Endothelial cell of umbilical vein (primary cell): ENCODE measurements at regions not wholly inside any gene's neighbourhood (a gene's known extent, or its start where the extent isn't known, plus 50 kb on each side); places are given as distances from the start of the nearest gene placed in this dataset.

Experiments
- BruUV-seq: library from RNA; stranded (reverse); fragments of 400-500 nt; replicated peaks from 2 replicates; lab custom pipeline; 2021; lab: Mats Ljungman, UMichigan
- CTCF ChIA-PET: fragments of 300-600, 350-600 bp; sonication (Branson Sonifier 250); formaldehyde crosslinking; loops from one replicate; lab custom pipeline; 2021; ENCODE audit warnings: antibody characterized with exemption, inconsistent platforms; lab: Charles Lee
- POLR2A ChIA-PET: fragments of 300-600, 350-600 bp; sonication (Branson Sonifier 250); formaldehyde crosslinking; loops from one replicate; lab custom pipeline; 2021; ENCODE audit warnings: antibody characterized with exemption, inconsistent platforms; lab: Charles Lee
- DNase-seq: peaks from one replicate; pipeline ENCODE4 v3.0.0-alpha.2; 2011; ENCODE audit warnings: low read depth, low spot score
- FAIRE-seq: peaks from 2 replicates; lab custom pipeline; 2011; peaks lifted over from hg19 to GRCh38; lab: Jason Lieb, UNC
- H2AFZ ChIP-seq: 2 replicates; pipeline ENCODE4 v1.6.0; 2012; ENCODE audit warnings: low read depth, low read length, control low read depth, inconsistent platforms
- H3K27ac ChIP-seq: 2 replicates; pipeline ENCODE4 v1.5.1; 2011; ENCODE audit warnings: low read depth, mild to moderate bottlenecking, control low read depth, low read length, moderate library complexity; ENCODE audit not compliant: insufficient read depth
- H3K27me3 ChIP-seq, 2 experiments: 2 replicates each; pipeline versions ENCODE4 v1.6.0 to v1.6.1; 2011; ENCODE audit warnings: low read length in 2 of 2, mixed read lengths in 1 of 2; ENCODE audit not compliant: control insufficient read depth in 2 of 2, insufficient read depth in 2 of 2
- H3K36me3 ChIP-seq, 2 experiments: 2 replicates in 1 of 2; 3 replicates in 1 of 2; pipeline ENCODE4 v1.5.1; 2011; ENCODE audit warnings: low read length in 2 of 2, mild to moderate bottlenecking in 1 of 2, moderate library complexity in 1 of 2; ENCODE audit not compliant: control insufficient read depth in 2 of 2, insufficient read depth in 2 of 2; ENCODE audit errors: extremely low read depth in 1 of 2
- H3K4me1 ChIP-seq: 3 replicates; pipeline ENCODE4 v1.5.1; 2011; ENCODE audit warnings: mild to moderate bottlenecking, low read length; ENCODE audit not compliant: control insufficient read depth, insufficient read depth; ENCODE audit errors: extremely low read depth
- H3K4me2 ChIP-seq: 2 replicates; pipeline ENCODE4 v1.6.1; 2011; ENCODE audit warnings: low read length, control low read depth, mixed read lengths; ENCODE audit not compliant: insufficient read depth
- H3K4me3 ChIP-seq, 3 experiments: fragments of 200-600 bp in 1 of 3; sonication (generic), shearing (Covaris generic) in 1 of 3; replicated peaks in 1 of 3; 2 replicates each; pipeline ENCODE4 v1.5.1; 2011 to 2016; ENCODE audit warnings: control low read depth in 3 of 3, low read length in 3 of 3, mild to moderate bottlenecking in 2 of 3, inconsistent platforms in 1 of 3, low read depth in 1 of 3, moderate library complexity in 1 of 3; ENCODE audit not compliant: insufficient read depth in 1 of 3
- H3K79me2 ChIP-seq: 2 replicates; pipeline ENCODE4 v1.6.0; 2012; ENCODE audit warnings: low read length, inconsistent platforms; ENCODE audit not compliant: control insufficient read depth, insufficient read depth
- H3K9ac ChIP-seq: replicated peaks from 2 replicates; pipeline ENCODE3; 2011; ENCODE audit warnings: low read length, control low read depth; ENCODE audit not compliant: insufficient read depth; ENCODE audit errors: extremely low read depth
- H3K9me1 ChIP-seq: replicated peaks from 3 replicates; pipeline ENCODE4 v1.6.0; 2011; ENCODE audit warnings: mild to moderate bottlenecking, low read length; ENCODE audit not compliant: control insufficient read depth, insufficient read depth; ENCODE audit errors: extremely low read depth
- H3K9me3 ChIP-seq: replicated peaks from 2 replicates; pipeline ENCODE4 v1.5.1; 2012; ENCODE audit warnings: low read length, inconsistent platforms; ENCODE audit not compliant: control insufficient read depth, insufficient read depth
- H4K20me1 ChIP-seq: replicated peaks from 2 replicates; pipeline ENCODE3; 2011; ENCODE audit warnings: mild to moderate bottlenecking, low read length; ENCODE audit not compliant: control insufficient read depth, insufficient read depth; ENCODE audit errors: extremely low read depth
- EZH2 ChIP-seq: IDR thresholded peaks from 2 replicates; pipeline ENCODE4 v1.6.1; 2012; ENCODE audit warnings: borderline replicate concordance, low read depth, mild to moderate bottlenecking, moderate library complexity, low read length, inconsistent platforms; ENCODE audit not compliant: severe bottlenecking
- FOS ChIP-seq: IDR thresholded peaks from 2 replicates; pipeline ENCODE4 v1.6.1; 2011; ENCODE audit warnings: mild to moderate bottlenecking, low read length, moderate library complexity, borderline replicate concordance; ENCODE audit not compliant: insufficient read depth
- GATA2 ChIP-seq: IDR thresholded peaks from 2 replicates; pipeline ENCODE4 v1.7.0; 2011; ENCODE audit warnings: low read depth, mild to moderate bottlenecking, moderate library complexity, mixed read lengths, low read length; ENCODE audit not compliant: insufficient read length, insufficient read depth
- JUN ChIP-seq: IDR thresholded peaks from 2 replicates; pipeline ENCODE4 v1.6.1; 2011; ENCODE audit warnings: borderline replicate concordance, low read depth; ENCODE audit not compliant: insufficient read length, insufficient read depth
- MYC ChIP-seq: IDR thresholded peaks from one replicate; pipeline ENCODE4 v1.6.1; 2011; ENCODE audit warnings: mild to moderate bottlenecking, low read depth, low read length
- POLR2A ChIP-seq: IDR thresholded peaks from 2 replicates; pipeline ENCODE4 v1.6.1; 2012; ENCODE audit warnings: low read depth, mild to moderate bottlenecking, control low read depth, low read length
- POLR2AphosphoS5 ChIP-seq: IDR thresholded peaks from 2 replicates; pipeline ENCODE4 v1.6.1; 2012; ENCODE audit warnings: low read depth, mild to moderate bottlenecking, control low read depth, low read length, moderate library complexity; ENCODE audit not compliant: insufficient read depth
- dilution Hi-C: fragments of 300-500 bp; cut with MboI; formaldehyde crosslinking; loops from one replicate; pipeline ENCODE4 v1.15.0; 2019; ENCODE audit warnings: low sequenced_read_pairs; ENCODE audit not compliant: extremely low pct_ligation_motif_present
- intact Hi-C: fragments of 100-400 bp; cut with micrococcal nuclease; formaldehyde crosslinking; loops from one replicate; pipeline ENCODE4 v1.10.0; 2022
- TF ChIP-seq, protein P1 (sequence below): IDR thresholded peaks from 2 replicates; pipeline ENCODE4 v1.6.1; 2011; ENCODE audit not compliant: insufficient read depth, insufficient read length
- TF ChIP-seq, protein P2 (sequence below), 2 donors: IDR thresholded peaks; 1 replicate in 1 of 2; 2 replicates in 1 of 2; pipeline ENCODE4 v1.5.1; 2011; ENCODE audit warnings: low read length in 2 of 2, mild to moderate bottlenecking in 2 of 2, moderate library complexity in 2 of 2, control low read depth in 1 of 2, inconsistent platforms in 1 of 2, low read depth in 1 of 2; ENCODE audit not compliant: insufficient read depth in 1 of 2; ENCODE audit errors: extremely low read depth in 1 of 2

DNA sequence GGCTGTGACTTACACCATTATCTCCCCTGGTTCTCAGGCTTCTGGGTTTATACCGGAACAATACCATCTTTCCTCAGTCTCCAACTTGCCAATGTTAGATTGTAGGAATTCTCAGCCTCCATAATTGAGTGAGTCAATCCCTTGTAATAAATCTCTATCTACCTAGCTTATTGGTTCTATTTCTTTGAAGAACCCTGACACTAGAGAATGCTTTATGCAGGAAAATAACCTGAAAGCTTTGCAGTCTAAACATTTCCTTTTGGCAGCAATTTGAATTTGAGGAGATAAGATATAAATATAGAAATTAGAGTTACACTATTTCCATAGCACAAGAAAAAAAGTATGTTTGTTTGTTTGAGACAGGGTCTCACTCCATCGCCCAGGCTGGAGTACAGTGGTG, 278.1 kb upstream of the CDH18 start:
- no peak for DNase-seq
- Histone ChIP-seq H4K20me1 (no peaks in the 10 kb centered on the region), H2AFZ (no peak overlapping the region), H3K27ac (no peak overlapping the region), H3K27me3 (no peaks in the 10 kb centered on the region), H3K9me3 (peaks cover 3% of the 10 kb centered on the region), H3K79me2 (no peaks in the 10 kb centered on the region), H3K4me1 (no peaks in the 10 kb centered on the region), H3K4me3 (no peak overlapping the region), H3K9me1 (no peaks in the 10 kb centered on the region), H3K4me2 (no peak overlapping the region), H3K36me3 (no peaks in the 10 kb centered on the region), H3K9ac (no peak overlapping the region)
- intact Hi-C loops (no loop called here), dilution Hi-C loops (no loop called here)
- ChIA-PET CTCF (no interaction called here), POLR2A (no interaction called here)
- no peak for FAIRE-seq
- TF ChIP-seq POLR2AphosphoS5 = no peak
- TF ChIP-seq MYC = no peak
- no peak for TF ChIP-seq EZH2
- no peak for TF ChIP-seq GATA2
- no peak for TF ChIP-seq FOS
- TF ChIP-seq, protein P1, sequence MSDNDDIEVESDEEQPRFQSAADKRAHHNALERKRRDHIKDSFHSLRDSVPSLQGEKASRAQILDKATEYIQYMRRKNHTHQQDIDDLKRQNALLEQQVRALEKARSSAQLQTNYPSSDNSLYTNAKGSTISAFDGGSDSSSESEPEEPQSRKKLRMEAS = no peak
- no peak for TF ChIP-seq POLR2A
- no peak for TF ChIP-seq JUN
- TF ChIP-seq, protein P2, sequence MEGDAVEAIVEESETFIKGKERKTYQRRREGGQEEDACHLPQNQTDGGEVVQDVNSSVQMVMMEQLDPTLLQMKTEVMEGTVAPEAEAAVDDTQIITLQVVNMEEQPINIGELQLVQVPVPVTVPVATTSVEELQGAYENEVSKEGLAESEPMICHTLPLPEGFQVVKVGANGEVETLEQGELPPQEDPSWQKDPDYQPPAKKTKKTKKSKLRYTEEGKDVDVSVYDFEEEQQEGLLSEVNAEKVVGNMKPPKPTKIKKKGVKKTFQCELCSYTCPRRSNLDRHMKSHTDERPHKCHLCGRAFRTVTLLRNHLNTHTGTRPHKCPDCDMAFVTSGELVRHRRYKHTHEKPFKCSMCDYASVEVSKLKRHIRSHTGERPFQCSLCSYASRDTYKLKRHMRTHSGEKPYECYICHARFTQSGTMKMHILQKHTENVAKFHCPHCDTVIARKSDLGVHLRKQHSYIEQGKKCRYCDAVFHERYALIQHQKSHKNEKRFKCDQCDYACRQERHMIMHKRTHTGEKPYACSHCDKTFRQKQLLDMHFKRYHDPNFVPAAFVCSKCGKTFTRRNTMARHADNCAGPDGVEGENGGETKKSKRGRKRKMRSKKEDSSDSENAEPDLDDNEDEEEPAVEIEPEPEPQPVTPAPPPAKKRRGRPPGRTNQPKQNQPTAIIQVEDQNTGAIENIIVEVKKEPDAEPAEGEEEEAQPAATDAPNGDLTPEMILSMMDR (IDR thresholded peaks at IDR 0.05; ENCODE audit: extremely low read depth in 1 of 2, insufficient read depth in 1 of 2, low read depth in 1 of 2, low read length in 2 of 2) = no peak
- no TSS peak for BruUV-seq
